Cardiac fibroblast (primary cell): ENCODE measurements at regions not wholly inside any gene's neighbourhood (a gene's known extent, or its start where the extent isn't known, plus 50 kb on each side); places are given as distances from the start of the nearest gene placed in this dataset.

Experiments used
- DNase-seq, 2 donors: peaks; one replicate each; pipeline versions ENCODE4 v3.0.0 to v3.0.0-alpha.2; 2010; ENCODE audit warnings: low read depth in 2 of 2
- H3K4me3 ChIP-seq, 2 donors: replicated peaks in 1 of 2; 1 replicate in 1 of 2; 2 replicates in 1 of 2; pipeline ENCODE4 v1.5.1; 2011; ENCODE audit warnings: low read depth in 2 of 2, low read length in 2 of 2, mild to moderate bottlenecking in 2 of 2, moderate library complexity in 1 of 2
- TF ChIP-seq, protein P1 (sequence below): IDR thresholded peaks from one replicate; pipeline ENCODE4 v1.5.1; 2011; ENCODE audit warnings: low read depth, mild to moderate bottlenecking, low read length, inconsistent platforms

DNA sequence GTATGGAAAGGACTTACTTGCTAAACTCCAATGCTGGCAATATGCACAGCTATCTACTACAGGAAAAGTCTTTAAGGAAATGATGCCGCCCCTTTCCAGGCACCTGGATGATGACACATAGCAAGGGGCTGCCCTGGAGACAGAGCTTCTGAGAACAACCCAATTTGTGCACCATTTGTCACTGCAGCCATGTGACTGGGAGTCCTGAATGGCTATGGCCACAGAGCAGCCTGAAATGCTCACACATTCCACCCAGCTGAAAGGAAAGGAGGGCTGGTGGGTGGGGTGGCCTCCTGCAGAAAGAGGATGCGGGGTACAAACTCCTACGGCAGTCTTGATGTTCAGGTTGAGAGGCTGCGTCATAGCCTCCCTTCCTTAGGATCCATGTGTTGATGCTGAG lies 70.1 kb upstream of the FSTL4 start:
- TF ChIP-seq, protein P1, sequence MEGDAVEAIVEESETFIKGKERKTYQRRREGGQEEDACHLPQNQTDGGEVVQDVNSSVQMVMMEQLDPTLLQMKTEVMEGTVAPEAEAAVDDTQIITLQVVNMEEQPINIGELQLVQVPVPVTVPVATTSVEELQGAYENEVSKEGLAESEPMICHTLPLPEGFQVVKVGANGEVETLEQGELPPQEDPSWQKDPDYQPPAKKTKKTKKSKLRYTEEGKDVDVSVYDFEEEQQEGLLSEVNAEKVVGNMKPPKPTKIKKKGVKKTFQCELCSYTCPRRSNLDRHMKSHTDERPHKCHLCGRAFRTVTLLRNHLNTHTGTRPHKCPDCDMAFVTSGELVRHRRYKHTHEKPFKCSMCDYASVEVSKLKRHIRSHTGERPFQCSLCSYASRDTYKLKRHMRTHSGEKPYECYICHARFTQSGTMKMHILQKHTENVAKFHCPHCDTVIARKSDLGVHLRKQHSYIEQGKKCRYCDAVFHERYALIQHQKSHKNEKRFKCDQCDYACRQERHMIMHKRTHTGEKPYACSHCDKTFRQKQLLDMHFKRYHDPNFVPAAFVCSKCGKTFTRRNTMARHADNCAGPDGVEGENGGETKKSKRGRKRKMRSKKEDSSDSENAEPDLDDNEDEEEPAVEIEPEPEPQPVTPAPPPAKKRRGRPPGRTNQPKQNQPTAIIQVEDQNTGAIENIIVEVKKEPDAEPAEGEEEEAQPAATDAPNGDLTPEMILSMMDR: no peak
- no peak for DNase-seq
- H3K4me3 ChIP-seq: no peak overlapping the region

DNA sequence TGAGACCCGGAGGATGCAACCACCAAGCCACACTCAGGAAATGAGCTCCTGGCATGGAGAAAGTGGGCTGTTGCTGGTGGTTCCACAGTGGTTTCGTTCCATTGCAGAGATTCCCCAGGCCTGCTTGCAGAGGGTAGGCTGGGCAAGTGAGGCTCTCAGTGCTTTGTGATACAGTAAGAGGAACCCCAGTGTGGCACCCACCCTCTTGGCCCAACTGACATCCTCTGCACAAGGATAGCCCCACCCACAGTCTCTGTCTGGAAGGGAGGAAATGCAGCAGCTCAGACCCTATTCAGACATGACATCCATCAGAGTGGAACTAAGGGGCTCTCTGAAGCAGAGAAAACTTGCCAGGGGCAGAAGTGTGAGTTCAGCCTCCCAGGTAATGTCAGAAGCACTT lies 69.6 kb upstream of the FSTL4 start:
- DNase-seq: no peak
- H3K4me3 ChIP-seq: no peak overlapping the region
- TF ChIP-seq, protein P1: no peak

DNA sequence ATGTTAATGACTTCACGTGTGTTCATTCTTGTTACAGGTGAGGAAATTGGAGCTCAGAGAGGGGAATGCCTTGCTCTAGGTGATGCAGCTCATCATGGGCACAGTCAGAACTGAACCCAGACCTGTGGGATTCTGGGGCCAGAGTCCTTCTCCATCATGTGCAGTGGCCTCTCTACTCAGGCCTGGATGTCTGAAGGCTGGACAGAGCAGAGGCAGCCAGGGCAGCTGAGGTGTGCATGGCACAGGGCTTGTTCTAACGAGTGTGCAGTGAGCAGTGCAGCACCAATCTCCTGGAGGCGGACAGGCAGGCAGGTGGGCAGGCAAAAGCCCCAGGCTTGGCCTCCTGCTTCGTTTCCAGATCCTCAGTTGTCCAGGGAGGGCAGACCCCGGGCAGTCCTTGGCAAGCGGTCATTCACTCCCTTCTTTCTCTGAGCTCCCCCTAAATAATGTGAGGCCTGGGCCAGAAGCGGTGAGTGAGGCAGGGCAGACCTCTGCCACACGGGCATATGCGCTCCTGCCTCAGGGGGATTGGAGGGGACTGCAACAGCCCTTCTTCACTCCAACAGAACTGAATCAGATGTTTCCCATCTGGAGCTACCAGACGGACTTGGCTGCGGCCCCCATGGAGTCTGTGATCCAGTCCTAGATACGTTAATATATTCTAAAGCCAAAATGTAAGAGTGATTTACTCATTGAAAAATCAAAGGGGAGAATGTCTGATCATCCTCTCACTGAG lies 68.7 kb upstream of the FSTL4 start:
- TF ChIP-seq, protein P1: no peak
- H3K4me3 ChIP-seq: no peak overlapping the region
- no peak for DNase-seq

DNA sequence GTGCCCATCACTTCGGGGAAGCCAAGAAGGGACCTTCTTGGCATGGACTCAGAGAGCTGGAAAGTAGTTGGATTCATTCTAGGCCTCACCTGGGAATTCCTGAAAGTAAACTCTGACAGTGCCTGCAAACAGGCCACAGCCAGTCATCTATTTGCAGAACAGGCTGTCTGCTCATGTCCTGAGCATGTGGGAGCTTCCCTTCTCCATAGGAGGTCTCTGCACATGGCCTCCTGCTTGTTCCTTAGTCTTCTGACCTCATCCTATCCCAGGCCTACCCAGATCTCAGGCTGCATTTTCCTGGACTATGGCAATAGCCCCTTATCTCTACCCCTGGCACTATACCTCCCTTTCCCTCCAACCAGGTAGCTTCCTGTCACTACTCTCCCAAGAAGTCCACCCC lies 67.2 kb upstream of the FSTL4 start:
- TF ChIP-seq, protein P1: no peak
- H3K4me3 ChIP-seq: no peak overlapping the region
- no peak for DNase-seq

DNA sequence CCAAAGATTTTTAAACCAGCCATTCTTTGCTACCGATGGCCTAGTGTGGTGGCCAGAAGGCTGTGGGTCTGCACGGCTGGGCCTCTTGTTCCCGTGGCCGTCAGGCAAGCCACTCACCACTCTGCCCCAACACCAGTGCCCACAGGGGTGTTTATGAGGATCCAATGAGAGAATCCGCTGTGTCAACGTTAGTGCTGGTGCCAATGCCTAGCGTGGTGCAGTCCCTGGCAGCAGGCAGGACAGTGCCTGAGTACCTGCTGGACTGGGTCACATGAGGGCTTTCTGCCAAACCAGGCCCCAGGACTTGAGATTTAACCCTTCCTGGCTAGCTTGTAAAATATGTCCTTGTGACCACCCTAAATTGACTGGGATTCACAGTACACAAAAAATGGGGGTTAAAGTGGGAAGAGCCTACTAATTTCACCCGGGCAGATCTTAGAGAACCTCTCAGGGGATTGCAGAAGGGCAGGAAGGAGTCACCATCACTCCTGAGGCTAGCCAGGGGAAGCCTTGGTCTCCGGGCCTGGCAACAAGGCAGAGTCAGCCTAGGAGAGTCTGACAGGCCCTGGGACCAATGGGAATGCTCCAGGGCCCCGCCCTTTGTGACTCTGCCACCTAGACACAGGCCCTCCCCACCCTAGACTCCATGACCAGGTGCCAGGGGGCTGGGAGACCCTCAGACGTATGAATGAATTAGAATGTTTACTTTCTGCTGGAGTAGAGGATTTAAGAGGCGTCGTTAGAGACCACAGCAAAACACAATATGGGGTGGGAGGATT lies 63.2 kb upstream of the FSTL4 start:
- DNase-seq: no peak
- no peak overlapping the region for H3K4me3 ChIP-seq
- TF ChIP-seq, protein P1: no peak

DNA sequence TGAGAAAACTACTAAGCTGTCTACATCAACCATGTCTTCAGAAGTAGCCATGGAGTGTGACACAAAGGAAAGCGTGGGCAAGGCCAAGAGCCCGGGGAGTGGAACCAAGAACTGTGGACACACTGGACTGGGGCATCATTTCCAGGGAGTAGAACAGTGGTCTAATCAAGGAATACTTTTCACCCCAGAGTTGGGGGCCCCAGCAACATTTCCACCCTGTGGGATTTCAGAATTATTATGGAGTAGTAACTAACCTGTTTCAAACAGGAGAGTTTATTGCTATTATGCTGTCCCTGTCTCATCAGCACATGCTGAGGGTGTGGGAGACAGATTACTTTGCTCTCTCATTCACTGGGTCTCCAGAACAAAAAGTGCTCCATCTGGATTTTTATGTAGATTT lies 58.0 kb upstream of the FSTL4 start:
- H3K4me3 ChIP-seq: no peak overlapping the region
- DNase-seq: no peak
- TF ChIP-seq, protein P1: no peak
